Activated naive CD8-positive, alpha-beta T cell (primary cell): ENCODE measurements at regions not wholly inside any gene's neighbourhood (a gene's known extent, or its start where the extent isn't known, plus 50 kb on each side); places are given as distances from the start of the nearest gene placed in this dataset.

ENCODE experiments used
- H3K27ac Mint-ChIP-seq: one replicate; pipeline ENCODE4 v1.8.0; 2021; ENCODE audit warnings: mixed read lengths
- H3K27me3 Mint-ChIP-seq: one replicate; pipeline ENCODE4 v1.8.0; 2021; ENCODE audit warnings: mixed read lengths
- H3K36me3 Mint-ChIP-seq: one replicate; pipeline ENCODE4 v1.8.0; 2021; ENCODE audit warnings: mixed read lengths
- H3K4me1 Mint-ChIP-seq: one replicate; pipeline ENCODE4 v1.8.0; 2021; ENCODE audit warnings: low read depth, mixed read lengths
- H3K4me3 Mint-ChIP-seq: one replicate; pipeline ENCODE4 v1.8.0; 2021; ENCODE audit warnings: mild to moderate bottlenecking, mixed read lengths
- H3K9me3 Mint-ChIP-seq: one replicate; pipeline ENCODE4 v1.8.0; 2021; ENCODE audit warnings: low read depth, mixed read lengths

DNA sequence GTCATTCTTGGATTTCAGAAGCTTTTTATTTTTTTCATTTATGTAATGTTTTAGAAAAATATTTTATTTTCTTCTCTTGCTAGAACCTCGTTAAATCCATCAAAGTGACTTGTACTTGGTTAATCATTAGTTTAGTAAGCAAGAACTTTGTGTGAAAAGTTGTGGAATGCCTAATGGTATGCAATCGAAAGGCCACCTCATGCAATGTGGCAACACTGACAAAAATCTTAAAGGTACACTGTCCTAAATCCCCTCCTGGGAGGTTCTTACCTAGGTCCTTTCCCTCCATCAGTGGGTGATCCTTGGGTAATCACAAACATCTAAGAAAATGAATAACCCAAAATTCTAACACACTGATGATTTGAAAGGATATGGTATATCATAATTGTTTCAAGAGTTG lies 304.2 kb downstream of the DNAH5 start:
- no peaks in the 10 kb centered on the region for H3K36me3 Mint-ChIP-seq
- H3K9me3 Mint-ChIP-seq = peaks cover 5% of the 10 kb centered on the region
- no peak overlapping the region for H3K27ac Mint-ChIP-seq
- no peaks in the 10 kb centered on the region for H3K27me3 Mint-ChIP-seq
- H3K4me3 Mint-ChIP-seq = no peak overlapping the region
- H3K4me1 Mint-ChIP-seq = no peaks in the 10 kb centered on the region

DNA sequence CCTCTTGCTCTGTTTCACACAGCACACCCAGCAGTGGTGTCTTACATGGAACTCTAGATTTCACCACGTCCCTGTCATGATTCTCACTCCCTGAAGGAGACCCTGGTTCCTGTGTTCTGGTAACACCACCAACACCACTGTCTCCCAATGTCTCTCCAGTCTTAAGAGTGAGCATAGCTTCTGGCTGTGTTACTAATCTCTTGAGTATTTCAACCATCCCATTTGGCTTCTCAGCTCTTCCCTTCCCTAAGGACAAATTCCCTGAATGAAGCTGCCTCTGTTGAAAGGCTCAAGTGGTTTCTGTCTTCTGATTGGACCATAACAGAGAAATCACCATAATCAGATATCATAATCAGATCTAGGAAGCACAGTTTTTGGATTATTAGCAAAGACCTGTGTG lies 311.8 kb downstream of the DNAH5 start:
- Mint-ChIP-seq H3K27ac (no peak overlapping the region), H3K27me3 (no peaks in the 10 kb centered on the region), H3K36me3 (no peaks in the 10 kb centered on the region), H3K4me1 (no peaks in the 10 kb centered on the region), H3K9me3 (no peaks in the 10 kb centered on the region), H3K4me3 (no peak overlapping the region)

DNA sequence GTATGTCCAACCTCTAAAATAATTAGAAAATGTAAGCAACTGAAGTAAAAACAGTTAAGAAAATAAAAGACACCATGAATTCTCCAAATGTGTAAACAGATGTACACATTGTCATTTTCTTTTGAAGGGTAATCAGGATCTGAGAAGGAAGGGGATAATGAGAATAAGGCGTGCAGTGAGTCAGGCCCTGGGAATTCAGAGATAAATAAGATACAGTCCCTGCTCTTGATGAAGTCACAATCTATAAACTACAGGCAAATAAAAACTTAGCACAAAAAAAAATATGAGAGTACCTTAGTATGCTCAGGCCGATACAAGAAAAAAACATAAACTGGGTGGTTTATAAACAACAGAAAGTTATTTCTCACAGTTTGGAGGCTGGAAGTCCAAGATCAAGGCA lies 315.3 kb downstream of the DNAH5 start:
- Mint-ChIP-seq H3K9me3 (peaks cover 4% of the 10 kb centered on the region), H3K27me3 (no peaks in the 10 kb centered on the region), H3K4me3 (no peak overlapping the region), H3K4me1 (no peaks in the 10 kb centered on the region), H3K36me3 (no peaks in the 10 kb centered on the region), H3K27ac (no peak overlapping the region)

DNA sequence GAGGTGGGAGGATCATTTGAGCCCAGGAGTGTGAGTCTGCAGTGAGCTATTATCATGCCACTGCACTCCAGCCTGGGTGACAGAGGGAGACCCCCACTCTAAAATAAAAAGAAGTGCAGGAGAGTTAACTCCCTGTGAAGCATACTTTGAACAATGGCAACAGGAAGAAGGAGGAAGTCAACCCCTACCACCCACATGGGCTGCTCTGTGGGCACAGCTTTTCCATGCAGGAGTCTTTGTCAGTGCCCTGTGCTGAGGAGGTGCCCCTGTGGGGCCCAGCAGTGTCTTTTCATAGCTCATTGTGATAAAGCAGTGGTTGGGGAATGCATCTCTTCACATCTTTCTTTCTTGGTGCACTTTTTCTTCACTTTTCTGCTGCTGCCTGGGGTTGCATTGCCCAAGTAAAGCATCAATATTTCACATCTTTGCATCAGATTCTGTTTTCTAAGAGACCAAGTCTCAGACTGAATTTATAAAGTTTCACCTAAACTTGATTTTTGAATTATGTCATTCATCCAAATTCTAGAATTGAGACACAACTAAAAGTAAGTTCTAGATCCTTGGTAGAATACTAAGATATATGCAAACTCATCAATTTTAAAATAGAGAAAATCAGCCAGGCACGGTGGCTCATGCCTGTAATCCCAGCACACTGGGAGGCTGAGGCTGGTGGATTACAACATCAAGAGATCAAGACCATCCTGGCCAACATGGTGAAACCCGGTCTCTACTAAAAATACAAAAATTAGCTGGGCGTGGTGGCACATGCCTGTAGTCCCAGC lies 316.6 kb downstream of the DNAH5 start:
- Mint-ChIP-seq H3K36me3 (no peaks in the 10 kb centered on the region), H3K4me1 (no peaks in the 10 kb centered on the region), H3K4me3 (no peak overlapping the region), H3K9me3 (peaks cover 12% of the 10 kb centered on the region), H3K27ac (no peak overlapping the region), H3K27me3 (no peaks in the 10 kb centered on the region)

DNA sequence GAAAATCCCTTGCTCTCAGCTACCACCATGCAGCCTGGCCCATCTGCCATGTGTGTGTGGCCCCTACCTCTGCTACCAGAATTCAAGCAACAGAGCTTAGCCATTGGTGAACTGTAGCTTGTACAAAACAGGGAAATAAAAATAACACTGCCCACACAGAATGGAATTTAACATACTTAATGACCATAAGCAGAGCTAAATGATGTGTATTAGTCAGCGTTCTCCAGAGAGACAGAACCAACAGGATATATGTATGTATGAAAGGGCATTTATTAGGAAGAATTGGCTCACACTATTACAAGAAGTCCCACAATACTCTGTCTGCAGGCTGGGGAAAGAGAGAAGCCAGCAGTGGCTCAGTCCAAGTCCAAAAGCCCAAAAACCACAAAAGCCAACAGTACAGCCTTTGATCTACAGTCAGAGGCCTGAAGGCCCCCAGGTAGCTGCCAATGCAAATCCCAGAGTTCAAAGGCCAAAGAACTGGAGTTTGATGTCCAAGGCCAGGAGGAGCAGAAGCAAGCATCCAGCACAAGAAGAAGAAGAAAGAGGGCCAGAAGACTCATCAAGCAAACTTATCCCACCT lies 318.8 kb downstream of the DNAH5 start:
- no peak overlapping the region for H3K27ac Mint-ChIP-seq
- no peaks in the 10 kb centered on the region for H3K36me3 Mint-ChIP-seq
- H3K9me3 Mint-ChIP-seq = peaks cover 15% of the 10 kb centered on the region
- no peaks in the 10 kb centered on the region for H3K27me3 Mint-ChIP-seq
- no peak overlapping the region for H3K4me3 Mint-ChIP-seq
- no peaks in the 10 kb centered on the region for H3K4me1 Mint-ChIP-seq

DNA sequence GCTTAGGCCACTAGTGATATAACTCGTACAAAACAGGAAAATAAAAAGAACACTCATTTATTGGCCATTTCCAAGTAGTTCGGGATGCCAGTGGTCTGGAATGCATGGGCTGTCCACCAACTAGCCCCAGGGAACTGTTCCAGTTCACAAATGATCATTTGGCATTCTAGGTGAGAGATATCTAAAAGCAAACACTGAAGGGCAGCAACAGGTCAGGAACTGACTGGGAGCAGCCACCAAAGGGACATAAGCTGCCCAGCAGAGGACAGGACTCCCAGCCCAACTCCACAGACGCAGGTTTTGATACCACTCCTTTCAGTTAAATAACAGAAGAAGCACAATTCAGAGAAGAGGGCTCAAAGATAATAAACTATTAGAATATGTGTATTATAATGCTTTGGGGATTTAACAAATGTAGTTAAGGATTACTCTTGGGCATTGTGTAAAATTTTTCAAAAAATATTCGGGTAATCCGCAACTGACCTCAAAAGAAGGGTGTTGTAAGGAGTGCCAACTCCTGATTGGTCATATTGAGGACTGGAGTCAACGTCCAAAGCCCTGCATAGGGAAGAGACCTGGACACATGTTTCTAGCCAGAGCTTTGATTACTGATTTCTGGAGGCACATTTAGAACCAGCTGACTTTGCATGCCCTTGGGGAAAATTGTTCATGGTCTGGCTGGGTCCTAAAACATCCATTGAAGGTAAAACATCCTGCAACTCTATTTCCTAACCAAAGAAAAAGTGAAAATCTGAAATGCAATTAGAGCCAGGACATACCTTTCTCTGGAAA lies 320.0 kb downstream of the DNAH5 start:
- Mint-ChIP-seq H3K36me3 (no peaks in the 10 kb centered on the region), H3K9me3 (peaks cover 21% of the 10 kb centered on the region), H3K27ac (no peak overlapping the region), H3K27me3 (no peaks in the 10 kb centered on the region), H3K4me3 (no peak overlapping the region), H3K4me1 (no peaks in the 10 kb centered on the region)

DNA sequence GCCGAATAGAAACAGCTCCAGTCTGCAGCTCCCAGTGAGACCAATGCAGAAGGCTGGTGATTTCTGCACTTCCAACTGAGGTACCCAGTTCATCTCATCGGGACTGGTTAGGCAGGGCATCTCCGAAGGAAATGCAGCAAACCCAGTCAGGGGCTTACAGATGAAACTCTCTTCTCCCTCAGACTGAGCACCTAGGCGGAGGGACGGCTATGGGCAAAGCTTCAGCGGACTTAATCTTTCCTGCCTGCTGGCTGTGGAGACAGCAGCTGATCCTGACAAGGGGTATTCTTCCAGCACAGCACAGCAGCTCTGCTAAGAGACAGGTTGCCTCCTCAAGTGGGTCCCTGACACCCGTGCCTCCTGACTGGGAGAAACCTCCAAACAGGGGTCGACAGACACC lies 330.9 kb downstream of the DNAH5 start:
- H3K4me3 Mint-ChIP-seq = no peak overlapping the region
- H3K27me3 Mint-ChIP-seq = no peaks in the 10 kb centered on the region
- no peak overlapping the region for H3K27ac Mint-ChIP-seq
- no peaks in the 10 kb centered on the region for H3K36me3 Mint-ChIP-seq
- no peaks in the 10 kb centered on the region for H3K4me1 Mint-ChIP-seq
- peaks cover 8% of the 10 kb centered on the region for H3K9me3 Mint-ChIP-seq

DNA sequence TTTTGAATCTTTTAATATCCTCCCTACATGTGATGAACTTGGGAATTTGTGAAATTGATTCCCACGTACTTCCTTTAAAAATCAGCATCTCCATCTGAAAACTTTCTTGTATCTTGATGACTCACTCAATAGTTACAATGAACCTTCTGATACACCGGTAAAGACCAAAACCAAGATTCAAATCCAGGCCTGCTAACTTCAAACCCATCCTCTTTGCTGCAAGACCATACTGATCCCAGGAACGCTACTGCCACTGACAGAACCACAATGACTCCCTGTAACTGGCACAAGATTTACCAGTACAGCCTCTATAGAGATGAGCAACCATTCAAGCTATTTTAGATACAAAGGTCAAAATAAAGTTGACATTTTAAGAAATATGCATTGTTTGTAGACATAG lies 332.9 kb downstream of the DNAH5 start:
- Mint-ChIP-seq H3K27ac (no peak overlapping the region), H3K4me1 (no peaks in the 10 kb centered on the region), H3K27me3 (no peaks in the 10 kb centered on the region), H3K36me3 (no peaks in the 10 kb centered on the region), H3K9me3 (peaks cover 12% of the 10 kb centered on the region), H3K4me3 (no peak overlapping the region)

DNA sequence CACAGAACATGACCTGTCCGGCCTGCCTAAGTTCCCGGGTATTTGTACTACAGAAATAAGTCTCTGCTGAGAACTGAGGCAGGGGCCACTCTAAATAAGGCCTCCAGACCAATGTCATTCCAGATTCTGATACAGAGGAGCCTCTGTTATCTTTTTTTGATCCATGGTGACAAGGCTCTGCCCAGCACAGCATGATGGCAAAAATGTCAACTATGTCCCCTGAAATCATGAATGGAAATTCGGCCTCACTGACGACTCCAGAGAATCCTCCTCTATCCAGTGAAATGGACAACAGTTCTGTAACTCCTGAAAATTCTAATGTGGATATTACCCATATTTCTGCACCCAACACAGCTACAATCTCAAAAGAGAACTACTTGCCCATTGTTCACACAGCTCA lies 335.0 kb downstream of the DNAH5 start:
- Mint-ChIP-seq H3K4me1 (no peaks in the 10 kb centered on the region), H3K27me3 (no peaks in the 10 kb centered on the region), H3K9me3 (peaks cover 5% of the 10 kb centered on the region), H3K4me3 (no peak overlapping the region), H3K27ac (no peak overlapping the region), H3K36me3 (no peaks in the 10 kb centered on the region)

DNA sequence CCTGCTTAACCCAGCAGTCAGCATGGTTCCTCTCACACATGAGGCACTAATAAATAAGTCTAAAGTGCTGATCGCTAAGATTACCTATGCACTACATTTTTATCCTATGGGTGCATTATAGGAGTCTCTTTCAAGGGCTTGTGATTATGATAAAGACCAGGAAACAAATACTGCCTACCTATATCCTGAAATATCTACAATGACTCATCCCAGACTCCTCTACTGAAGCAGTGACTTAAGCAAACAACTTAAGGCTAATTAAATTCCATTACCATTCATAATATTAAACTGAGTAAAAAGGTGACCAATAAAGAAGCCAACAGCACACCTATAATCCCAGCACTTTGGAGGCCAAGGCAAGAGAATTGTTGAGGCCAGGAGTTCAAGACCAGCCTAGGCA lies 338.4 kb downstream of the DNAH5 start:
- no peaks in the 10 kb centered on the region for H3K27me3 Mint-ChIP-seq
- H3K4me3 Mint-ChIP-seq = no peak overlapping the region
- no peaks in the 10 kb centered on the region for H3K36me3 Mint-ChIP-seq
- no peaks in the 10 kb centered on the region for H3K4me1 Mint-ChIP-seq
- H3K9me3 Mint-ChIP-seq = peaks cover 4% of the 10 kb centered on the region
- H3K27ac Mint-ChIP-seq = no peak overlapping the region

DNA sequence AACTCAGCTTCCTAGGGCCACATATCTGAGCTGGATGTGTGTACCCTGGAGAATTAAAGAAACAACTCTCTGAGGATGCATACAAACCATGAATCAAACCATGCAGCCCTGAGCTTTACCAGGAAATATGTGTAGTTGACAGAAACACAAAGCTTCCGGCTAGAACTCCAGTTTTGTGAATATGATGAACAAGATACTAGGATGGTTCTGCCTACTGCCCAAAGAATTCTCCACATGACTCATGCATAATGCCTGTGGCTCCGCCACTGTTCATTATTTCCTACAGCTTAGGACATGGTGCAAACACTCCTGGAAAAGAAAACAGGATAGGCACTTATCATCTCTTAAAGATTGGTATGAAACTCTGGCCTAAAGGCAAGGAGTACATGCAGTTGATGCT lies 343.4 kb downstream of the DNAH5 start:
- Mint-ChIP-seq H3K4me3 (no peak overlapping the region), H3K36me3 (no peaks in the 10 kb centered on the region), H3K9me3 (peaks cover 3% of the 10 kb centered on the region), H3K27me3 (no peaks in the 10 kb centered on the region), H3K4me1 (no peaks in the 10 kb centered on the region), H3K27ac (no peak overlapping the region)

DNA sequence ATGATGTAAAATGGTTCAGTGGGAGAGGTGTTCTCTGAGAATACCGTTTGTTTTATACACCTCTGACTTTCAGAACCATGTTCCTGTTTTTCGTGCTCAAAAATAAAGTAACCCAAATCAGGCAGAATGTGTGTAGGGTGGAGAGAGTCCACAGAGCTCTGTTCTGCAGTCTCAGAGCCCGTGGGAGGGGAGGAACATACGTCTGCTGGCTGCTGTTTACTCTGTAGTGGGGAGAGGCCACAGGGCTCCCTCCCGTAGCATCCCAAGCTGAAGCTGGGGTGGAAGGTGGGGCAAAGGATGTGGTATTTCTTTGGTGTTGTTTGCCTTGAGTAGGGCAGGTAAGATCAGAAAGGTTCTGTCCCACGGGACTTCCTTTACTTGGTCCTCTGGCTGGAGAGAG lies 348.5 kb downstream of the DNAH5 start:
- Mint-ChIP-seq H3K27ac (no peak overlapping the region), H3K36me3 (no peaks in the 10 kb centered on the region), H3K27me3 (no peaks in the 10 kb centered on the region), H3K4me3 (no peak overlapping the region), H3K9me3 (peaks cover 3% of the 10 kb centered on the region), H3K4me1 (no peaks in the 10 kb centered on the region)

DNA sequence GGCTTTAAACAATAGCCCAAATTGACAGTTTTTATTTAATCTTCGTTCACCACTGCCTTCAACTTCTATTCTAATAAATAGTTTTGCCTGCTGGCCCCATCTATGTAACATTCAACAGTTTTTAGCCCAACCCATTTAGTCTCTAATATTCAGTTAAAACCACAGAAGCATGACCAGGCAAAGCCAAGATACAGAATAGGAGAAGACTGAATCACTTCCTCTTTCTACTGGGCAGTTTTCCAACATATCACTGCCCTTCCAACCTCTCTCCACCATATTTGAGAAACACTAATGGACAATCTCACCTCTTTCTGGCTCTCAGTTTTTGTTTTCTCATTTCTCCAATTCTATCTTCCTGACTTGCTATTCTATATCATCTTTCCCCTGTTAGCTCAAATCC lies 352.9 kb downstream of the DNAH5 start:
- no peak overlapping the region for H3K27ac Mint-ChIP-seq
- no peaks in the 10 kb centered on the region for H3K9me3 Mint-ChIP-seq
- no peaks in the 10 kb centered on the region for H3K36me3 Mint-ChIP-seq
- no peak overlapping the region for H3K4me3 Mint-ChIP-seq
- no peaks in the 10 kb centered on the region for H3K4me1 Mint-ChIP-seq
- H3K27me3 Mint-ChIP-seq = no peaks in the 10 kb centered on the region

DNA sequence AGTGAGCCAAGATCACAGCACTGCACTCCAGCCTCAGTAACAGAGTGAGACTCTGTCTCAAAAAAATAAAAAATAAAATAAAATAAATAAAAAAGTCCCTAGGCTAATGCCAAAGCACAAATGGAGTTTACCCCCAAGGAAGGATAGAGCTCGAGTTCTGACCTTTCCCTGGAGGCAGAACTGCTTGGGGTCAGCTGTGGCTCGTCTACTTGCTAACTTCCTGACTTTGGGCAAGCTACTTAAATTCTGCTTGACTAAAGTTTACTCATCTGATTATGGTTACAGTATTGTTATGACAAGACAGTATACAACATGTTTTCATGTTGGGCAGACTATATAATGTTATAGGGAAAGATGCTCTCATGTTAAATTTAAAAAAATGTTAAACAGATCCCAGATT lies 359.2 kb downstream of the DNAH5 start:
- Mint-ChIP-seq H3K4me1 (no peaks in the 10 kb centered on the region), H3K9me3 (no peaks in the 10 kb centered on the region), H3K36me3 (no peaks in the 10 kb centered on the region), H3K27me3 (no peaks in the 10 kb centered on the region), H3K4me3 (no peak overlapping the region), H3K27ac (no peak overlapping the region)

DNA sequence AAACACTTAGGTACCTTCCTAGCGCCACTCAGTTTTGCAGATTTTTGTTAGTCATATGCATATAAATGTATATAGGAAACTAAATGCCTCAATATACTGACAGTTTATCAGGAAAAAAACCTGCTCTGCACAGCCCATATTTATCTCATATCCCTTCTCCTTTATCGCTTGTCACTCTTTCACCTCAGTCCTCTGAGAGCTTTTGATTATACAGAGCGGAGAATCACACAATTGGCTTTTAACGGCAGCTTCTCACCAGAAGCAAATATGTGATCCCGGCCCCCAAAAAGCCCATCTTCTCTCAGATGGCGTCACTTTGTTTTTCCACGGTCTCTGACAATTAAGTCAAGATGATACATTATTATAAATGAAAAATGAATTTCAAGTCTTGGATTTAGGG lies 362.6 kb downstream of the DNAH5 start:
- no peak overlapping the region for H3K27ac Mint-ChIP-seq
- H3K4me1 Mint-ChIP-seq = no peaks in the 10 kb centered on the region
- H3K4me3 Mint-ChIP-seq = no peak overlapping the region

More for the DNA sequence above, 362.6 kb downstream of the DNAH5 start:
- H3K27me3 Mint-ChIP-seq = no peaks in the 10 kb centered on the region
- H3K36me3 Mint-ChIP-seq = no peaks in the 10 kb centered on the region
- H3K9me3 Mint-ChIP-seq = no peaks in the 10 kb centered on the region
